Mammary epithelial cell (primary cell): ENCODE measurements at regions not wholly inside any gene's neighbourhood (a gene's known extent, or its start where the extent isn't known, plus 50 kb on each side); places are given as distances from the start of the nearest gene placed in this dataset.

Experiments used
- EZH2 ChIP-seq: IDR thresholded peaks from 2 replicates; pipeline ENCODE4 v1.6.1; 2012; ENCODE audit warnings: low read length, inconsistent platforms, borderline replicate concordance
- TF ChIP-seq, protein P1 (sequence below), 2 donors: IDR thresholded peaks in 1 of 2; conservative IDR thresholded peaks in 1 of 2; 2 replicates each; pipeline ENCODE4 v1.5.1; 2011 to 2012; ENCODE audit warnings: inconsistent platforms in 2 of 2, low read length in 2 of 2, mild to moderate bottlenecking in 2 of 2, control low read depth in 1 of 2, low read depth in 1 of 2; ENCODE audit not compliant: insufficient read depth in 1 of 2; ENCODE audit errors: extremely low read depth in 1 of 2

DNA sequence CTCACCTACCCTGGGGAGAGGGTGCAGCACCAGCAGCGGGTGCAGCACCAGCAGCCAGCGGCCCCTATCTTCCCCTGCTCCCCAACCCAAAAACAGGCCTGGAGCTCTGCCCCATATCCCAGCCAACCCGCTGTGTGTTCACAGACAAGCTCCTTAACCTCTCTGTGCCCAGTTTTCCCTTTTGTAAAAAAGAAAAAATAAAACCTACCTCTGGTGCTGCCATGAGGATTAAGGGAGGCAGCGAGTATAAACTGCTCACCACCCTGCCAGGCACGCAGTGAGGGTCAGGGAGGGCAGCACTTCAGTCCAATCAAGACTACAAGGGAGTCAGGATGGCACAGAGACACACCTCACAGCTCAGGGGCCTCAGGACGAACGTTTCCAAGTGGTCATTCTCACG lies 163.3 kb downstream of the NUP210 start:
- TF ChIP-seq, protein P1, sequence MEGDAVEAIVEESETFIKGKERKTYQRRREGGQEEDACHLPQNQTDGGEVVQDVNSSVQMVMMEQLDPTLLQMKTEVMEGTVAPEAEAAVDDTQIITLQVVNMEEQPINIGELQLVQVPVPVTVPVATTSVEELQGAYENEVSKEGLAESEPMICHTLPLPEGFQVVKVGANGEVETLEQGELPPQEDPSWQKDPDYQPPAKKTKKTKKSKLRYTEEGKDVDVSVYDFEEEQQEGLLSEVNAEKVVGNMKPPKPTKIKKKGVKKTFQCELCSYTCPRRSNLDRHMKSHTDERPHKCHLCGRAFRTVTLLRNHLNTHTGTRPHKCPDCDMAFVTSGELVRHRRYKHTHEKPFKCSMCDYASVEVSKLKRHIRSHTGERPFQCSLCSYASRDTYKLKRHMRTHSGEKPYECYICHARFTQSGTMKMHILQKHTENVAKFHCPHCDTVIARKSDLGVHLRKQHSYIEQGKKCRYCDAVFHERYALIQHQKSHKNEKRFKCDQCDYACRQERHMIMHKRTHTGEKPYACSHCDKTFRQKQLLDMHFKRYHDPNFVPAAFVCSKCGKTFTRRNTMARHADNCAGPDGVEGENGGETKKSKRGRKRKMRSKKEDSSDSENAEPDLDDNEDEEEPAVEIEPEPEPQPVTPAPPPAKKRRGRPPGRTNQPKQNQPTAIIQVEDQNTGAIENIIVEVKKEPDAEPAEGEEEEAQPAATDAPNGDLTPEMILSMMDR (conservative IDR thresholded peaks at IDR 0.05 in 1 of 2, IDR thresholded peaks at IDR 0.05 in 1 of 2; ENCODE audit: extremely low read depth in 1 of 2, insufficient read depth in 1 of 2, low read depth in 1 of 2, low read length in 2 of 2), result no peak
- TF ChIP-seq EZH2, result no peak
